ENCODE measurements at regions not wholly inside any gene's neighbourhood (a gene's known extent, or its start where the extent isn't known, plus 50 kb on each side); places are given as distances from the start of the nearest gene placed in this dataset.

DNA sequence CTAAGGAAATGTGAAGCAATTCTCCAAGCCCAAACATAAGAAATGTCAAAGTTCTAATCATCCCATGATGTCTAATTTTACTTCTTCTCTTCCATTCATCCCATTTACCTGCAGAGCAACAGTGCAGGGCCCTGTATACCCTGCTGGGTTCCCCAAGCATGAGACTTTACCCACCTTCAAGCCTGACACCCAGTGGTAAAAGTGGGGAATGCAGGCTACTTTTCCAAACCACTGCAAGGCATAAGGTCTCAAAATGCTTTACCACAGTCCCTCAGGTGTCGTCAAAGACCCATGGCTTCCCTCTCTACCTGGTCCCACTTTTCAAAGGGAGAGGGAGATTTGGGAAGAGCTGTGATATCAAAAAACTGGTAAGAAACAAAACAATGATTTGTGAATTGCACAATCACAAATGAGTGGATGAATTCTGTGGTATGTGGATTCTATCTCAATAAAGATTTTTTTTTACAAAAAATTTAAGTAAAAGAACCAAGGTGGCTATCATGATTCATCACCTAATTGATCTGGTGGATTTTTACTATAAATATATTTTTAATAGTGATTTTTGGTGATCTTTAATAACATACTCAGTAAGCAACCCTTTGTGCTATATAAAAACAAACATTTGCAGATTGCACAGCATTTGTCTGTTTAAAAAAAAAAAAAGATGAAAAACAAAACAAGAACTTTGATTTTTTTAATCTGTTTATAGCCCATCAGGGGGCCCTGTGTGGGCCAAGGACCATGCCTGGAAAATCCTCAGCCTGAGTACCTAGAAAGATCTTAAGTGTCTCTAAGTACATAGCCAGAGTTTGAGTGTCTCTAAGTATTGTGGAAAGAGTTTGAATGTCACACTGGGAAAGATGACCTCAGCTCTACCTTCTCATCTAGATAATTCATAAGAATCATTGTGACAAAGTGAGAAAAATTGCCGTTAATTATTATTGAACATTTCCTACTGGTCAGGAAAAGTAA lies 73.1 kb upstream of the GJB5 start:
- TF ChIP-seq, protein P1, sequence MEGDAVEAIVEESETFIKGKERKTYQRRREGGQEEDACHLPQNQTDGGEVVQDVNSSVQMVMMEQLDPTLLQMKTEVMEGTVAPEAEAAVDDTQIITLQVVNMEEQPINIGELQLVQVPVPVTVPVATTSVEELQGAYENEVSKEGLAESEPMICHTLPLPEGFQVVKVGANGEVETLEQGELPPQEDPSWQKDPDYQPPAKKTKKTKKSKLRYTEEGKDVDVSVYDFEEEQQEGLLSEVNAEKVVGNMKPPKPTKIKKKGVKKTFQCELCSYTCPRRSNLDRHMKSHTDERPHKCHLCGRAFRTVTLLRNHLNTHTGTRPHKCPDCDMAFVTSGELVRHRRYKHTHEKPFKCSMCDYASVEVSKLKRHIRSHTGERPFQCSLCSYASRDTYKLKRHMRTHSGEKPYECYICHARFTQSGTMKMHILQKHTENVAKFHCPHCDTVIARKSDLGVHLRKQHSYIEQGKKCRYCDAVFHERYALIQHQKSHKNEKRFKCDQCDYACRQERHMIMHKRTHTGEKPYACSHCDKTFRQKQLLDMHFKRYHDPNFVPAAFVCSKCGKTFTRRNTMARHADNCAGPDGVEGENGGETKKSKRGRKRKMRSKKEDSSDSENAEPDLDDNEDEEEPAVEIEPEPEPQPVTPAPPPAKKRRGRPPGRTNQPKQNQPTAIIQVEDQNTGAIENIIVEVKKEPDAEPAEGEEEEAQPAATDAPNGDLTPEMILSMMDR (conservative IDR thresholded peaks at IDR 0.05): peak; percentile 88
- TF ChIP-seq ZFX (IDR thresholded peaks at IDR 0.05): no peak
